Retina (tissue), 1 donor: ENCODE measurements at regions not wholly inside any gene's neighbourhood (a gene's known extent, or its start where the extent isn't known, plus 50 kb on each side); places are given as distances from the start of the nearest gene placed in this dataset.
"Not testable (repeated sequence)": the region's sequence is repeated elsewhere in the genome, so short reads cannot be mapped to it uniquely, and the experiment has no call there.

Experiments used
- DNase-seq: peaks from one replicate; pipeline ENCODE4 v3.0.0-alpha.2; 2016

DNA sequence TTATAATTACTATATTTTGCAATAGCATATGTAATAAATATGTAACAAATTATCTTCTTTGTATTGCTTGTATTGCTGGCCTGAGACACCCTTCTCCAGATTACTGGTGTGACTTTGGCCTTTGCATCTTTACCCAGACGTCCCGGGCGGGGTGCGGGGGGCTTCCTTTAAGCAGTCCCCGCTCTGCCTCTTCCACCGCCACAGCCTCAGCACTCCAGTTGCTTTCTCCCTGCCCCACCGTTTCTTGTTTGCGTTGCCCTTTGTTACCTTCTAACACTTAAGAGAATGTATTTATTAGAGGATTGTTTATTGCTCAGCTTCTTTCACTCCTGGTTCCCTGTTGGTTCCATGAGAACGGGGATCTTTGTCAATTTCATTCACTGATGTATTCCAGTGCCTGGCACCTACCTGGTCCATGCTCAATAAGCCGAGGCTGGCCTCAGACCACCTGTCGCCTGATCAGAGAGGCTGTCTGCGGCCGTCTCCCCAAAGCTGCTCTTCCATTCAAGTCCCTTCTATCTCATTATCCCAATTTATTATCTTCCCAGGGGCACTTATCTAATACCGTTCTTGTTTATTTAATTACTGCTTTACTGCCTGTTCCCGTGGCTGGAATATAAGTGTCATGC lies 100.5 kb upstream of the RFLNA start:
- no peak for DNase-seq

GRCh38 chr12:124194893-124195566 lies 99.9 kb upstream of the RFLNA start:
- DNase-seq: no peak

- no peak for DNase-seq
These were observed 99.3 kb upstream of the RFLNA start for GRCh38 chr12:124195567-124195942.

- DNase-seq: no peak
These were observed 98.7 kb upstream of the RFLNA start for GRCh38 chr12:124196236-124196635.

DNA sequence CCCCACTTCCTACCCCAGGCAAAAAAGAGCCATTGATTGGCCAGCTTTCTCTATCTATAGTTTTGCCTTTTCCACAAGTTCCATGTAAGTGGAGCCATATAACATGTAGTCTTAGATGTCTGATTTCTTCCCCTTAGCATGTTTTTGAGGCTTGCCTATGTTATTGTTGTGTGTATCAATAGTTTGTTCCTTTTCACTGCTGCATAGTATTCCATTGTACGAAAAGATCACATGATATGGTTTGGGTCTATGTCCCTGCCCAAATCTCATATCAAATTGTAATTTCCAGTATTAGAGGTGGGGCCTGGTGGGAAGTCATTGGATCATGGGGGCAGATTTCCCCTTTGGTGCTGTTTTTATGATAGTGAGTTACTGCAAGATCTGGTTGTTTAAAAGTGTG lies 93.6 kb upstream of the RFLNA start:
- DNase-seq: no peak

DNA sequence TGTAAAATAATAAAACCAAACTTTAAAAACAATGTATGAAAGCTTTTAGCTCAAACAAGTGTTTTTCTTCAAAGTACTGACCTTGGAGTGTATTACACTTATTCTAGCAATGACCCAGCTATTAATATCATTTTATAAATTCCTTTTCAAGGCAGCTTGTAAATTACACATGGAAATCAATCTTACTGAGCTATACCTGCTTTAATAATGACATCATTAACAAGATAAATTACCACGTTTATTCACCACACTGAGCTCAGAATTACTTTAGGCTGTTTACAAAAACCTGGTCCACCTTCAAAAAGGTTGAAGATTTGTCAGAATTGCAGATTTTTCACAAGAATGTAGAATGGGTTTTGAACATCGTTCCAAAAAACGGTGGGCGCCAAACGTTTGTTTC lies 91.7 kb upstream of the RFLNA start:
- no peak for DNase-seq

DNA sequence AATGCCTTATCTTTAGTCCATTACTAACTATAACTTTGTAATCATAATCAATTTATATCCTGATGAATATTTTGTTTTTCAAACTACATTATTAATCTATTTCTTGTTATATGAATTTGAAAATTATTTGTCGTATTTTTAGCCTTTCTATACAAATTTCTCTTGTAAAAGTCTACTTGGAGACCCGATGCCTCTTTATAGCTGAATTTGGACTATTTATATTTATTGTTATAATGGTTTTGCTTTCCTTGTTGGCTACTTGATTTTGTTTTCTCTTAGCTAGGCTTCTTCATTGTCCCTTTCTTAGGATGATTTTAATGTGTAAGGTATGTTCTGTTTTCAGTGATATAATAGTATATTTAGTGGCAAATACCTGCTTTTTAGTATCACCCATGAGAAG lies 89.5 kb upstream of the RFLNA start:
- no peak for DNase-seq

- no peak for DNase-seq
These were observed 87.8 kb upstream of the RFLNA start for GRCh38 chr12:124207049-124207448.

DNA sequence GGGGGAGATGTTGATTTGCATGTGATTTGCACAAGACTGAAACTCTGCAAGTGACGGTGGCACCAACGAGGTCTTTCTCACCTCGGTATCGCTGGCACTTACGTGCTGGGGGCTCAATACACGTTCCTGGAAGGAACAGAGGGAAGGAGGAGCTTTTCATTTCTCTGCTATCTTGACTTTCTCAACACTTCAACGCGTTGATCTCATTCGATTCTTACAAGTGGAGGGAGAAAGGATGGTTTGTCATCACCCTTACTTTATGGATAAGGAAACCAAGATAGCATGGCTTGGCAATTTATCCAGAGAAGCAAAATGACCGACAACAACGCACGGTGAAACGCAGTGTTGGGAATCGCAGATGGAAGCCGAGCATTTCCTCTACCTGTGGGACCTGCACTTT lies 87.3 kb upstream of the RFLNA start:
- no peak for DNase-seq

DNA sequence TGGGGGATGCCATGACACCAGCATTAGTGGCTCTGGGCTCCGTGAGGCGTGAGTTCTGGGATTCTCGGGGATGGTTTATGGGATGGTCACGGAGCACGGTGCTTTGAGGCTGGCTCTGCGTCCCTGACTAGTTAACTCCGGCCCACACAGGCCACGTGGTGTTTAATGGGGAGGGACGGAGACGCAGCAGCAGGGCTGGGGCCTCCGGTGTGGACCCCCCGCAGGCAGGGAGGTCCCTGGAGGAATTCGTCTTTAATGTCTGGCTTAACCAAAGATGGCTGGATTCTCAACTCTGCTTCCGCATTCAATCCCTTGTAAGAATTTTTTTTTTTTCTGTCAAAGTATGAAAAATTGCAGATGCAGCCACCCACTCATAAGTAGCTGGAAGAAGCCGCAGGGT lies 86.4 kb upstream of the RFLNA start:
- no peak for DNase-seq

- DNase-seq: no peak
These were observed 83.8 kb upstream of the RFLNA start for GRCh38 chr12:124210991-124211577.

DNA sequence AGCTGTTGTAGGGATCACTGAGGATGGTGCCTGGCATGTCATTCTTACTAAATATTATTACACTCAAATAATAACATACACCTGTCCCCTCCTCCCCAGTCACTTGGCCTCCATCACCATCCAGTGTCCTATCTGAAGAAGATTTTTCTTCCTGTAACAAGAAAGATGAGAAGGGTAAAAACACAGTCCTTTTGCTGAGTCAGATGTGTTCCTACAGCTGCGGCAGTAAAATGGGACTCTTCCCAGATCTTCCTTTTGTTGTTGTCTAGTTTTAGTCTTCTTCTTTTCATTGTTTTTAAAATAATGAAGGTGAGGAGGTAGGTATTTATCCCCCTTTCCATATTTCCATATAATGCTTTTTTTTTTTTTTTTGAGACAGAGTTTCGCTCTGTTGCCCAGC lies 83.1 kb upstream of the RFLNA start:
- DNase-seq: no peak

- peak; percentile 46 for DNase-seq
These were observed 81.1 kb upstream of the RFLNA start for GRCh38 chr12:124213666-124214347.

GRCh38 chr12:124214574-124214973 lies 80.3 kb upstream of the RFLNA start:
- no peak for DNase-seq

GRCh38 chr12:124216966-124217365 lies 77.9 kb upstream of the RFLNA start:
- no peak for DNase-seq

DNA sequence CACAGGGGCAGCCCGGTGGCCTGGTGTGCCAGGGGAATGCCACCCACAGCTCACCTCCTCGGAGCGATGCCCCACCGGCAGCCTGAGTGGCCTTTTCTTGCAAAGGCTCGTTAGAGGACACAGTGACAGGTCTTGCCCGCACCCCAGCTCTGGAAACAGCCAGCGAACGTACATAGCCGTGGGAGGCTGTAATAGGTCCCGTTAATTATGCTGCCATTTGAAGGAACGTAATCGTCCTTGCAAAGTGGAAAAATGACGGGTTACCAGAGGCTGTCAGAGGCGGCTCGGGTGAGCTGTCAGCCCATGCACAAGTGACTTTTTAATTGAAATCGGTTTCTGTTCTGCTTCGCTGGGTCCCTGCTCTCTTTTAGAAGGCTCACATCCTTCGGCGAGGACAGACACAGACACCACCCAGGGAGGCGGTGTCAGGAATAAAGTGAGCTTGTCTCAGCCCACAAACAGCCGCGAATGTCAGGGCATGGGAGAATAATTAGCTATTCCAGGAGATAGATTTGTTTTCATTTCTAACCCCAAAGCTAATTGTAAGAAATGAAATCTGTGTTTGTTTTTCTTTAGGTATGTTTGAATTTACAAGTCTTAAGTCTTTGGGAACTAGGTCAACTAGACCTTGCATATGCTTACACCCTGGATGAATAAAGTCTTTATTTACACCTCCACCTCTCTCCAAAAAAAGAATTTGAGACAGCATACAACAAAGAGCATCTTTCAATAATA lies 77.2 kb upstream of the RFLNA start:
- peak; percentile 89 for DNase-seq

DNA sequence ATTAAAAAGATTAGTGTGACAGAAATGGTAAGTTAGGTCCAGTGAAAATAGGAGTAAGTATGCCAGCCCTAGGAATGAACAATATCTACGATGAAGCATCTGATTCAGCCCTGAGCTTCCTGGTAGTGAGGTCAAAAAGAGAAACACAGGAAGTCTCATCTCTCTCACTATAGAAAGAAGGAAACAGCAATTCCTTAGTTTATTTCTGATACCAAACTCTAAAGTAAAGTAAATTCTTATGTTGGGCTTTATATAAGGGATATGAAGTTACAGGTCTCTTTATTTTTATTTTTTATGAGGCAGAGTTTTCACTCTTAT lies 76.7 kb upstream of the RFLNA start:
- no peak for DNase-seq

DNA sequence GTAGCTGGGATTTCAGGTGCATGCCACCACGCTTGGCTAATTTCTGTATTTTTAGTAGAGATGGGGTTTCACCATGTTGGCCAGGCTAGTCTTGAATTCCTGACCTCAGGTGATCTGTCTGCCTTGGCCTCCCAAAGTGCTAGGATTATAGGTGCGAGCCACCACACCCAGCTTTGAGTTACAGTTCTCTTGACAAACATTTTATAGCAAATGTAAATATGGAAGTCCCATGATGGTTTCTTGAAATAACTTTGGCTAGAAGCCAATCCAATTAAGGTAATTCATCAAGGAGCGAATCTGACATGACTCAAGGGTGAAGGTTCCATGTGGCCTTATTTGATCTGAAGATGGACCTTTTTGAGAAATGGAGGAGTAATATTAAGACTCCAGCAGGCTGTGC lies 76.2 kb upstream of the RFLNA start:
- not testable (repeated sequence) for DNase-seq

DNA sequence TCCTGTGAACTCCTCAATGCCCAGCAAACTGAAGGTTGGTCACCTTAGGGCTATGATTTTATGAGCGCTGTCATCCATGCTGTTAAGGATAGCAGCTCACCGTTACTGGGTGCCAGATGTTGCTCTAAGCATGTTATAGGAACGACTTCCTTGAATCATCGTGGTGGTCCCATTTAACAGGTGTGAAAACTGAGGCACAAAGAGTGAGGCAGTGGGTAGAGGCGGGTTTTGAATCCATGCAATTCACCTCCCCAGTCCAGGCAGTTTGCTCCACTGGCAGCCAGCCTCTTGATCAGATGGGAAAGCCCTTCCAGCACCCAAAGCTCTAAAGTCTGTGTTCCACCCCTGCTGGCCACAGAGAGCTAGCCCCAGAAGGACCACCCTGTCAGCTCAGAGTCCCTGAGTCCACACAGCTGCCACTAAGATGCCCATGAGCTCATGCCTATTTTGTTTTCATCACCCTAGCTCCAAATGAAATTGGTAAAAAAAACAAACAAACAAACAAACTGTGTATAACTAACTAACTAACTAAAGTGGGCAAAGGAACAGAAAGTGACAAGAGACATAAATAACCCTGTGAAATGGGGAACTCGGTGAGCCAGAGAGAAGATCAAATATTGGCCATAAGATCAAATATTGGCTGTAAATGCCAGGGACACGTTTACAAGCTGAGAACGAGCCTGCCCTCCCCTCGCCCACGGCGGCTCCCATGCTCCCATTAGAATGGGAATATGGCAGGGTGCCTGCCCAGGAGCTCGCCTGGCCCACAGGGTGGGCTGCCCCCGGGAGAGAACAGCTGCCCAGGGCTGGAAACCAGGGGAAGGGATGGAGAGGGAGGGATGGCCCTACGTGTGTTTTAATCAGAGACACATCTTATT lies 72.3 kb upstream of the RFLNA start:
- DNase-seq: no peak

DNA sequence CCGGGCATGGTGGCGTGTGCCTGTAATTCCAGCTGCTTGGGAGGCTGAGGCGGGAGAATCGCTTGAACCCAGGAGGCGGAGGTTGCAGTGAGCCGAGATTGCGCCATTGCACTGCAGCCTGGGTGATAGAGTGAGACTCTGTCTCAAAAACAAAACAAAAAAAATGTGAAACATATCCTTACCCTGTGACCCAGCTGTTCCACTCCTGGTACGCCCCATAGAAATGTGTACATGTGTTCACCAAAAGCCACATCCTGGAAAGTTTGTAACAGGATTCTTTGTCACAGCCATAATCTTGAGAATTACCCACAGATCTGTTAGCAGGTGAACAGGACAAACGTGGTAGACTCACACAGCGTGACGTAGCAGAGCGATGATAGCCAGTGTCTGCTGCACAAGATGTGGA lies 71.2 kb upstream of the RFLNA start:
- not testable (repeated sequence) for DNase-seq

DNA sequence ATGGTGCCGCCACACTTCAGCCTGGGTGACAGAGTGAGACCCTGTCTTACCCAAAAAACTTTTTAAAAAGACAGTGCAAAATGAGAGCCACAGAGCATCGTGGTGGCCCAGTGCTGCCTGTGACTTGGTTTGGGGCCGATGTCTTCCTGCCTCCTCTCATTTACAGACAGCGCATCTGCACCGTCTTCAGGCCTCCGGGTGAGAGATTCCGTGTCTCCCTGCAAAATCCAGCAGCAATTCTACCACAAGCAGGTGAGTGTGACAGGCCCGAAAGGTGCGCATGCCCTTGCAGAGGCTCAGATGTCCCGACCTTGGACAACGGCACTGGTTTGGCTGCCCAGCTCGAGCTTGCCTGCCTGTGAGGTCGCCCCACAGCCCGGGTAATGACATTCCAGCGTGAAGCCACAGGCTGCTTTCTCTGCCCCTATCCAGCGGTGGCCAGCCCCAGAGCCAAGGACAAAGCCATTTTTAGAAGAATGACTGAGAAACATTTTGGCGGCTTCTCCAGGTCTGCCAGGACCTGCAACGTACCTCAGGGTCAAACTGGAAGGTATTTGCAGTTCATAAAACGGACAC lies 70.3 kb upstream of the RFLNA start:
- DNase-seq: no peak

DNA sequence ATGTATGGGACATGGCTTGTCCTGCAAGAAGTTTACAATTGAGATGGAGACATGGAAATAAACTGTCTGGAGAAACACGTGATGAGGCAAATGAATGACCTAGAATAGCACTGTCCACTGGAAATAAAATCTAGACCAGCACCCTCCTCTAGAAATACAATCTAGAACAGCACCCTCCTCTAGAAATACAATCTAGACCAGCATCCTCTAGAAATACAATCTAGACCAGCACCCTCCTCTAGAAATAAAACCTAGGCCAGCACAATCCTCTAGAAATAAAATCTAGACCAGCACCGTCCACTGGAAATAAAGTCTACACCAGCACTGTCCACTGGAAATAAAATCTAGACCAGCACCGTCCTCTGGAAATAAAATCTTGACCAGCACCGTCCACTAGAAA lies 69.2 kb upstream of the RFLNA start:
- DNase-seq: no peak
